ENCODE measurements at regions not wholly inside any gene's neighbourhood (a gene's known extent, or its start where the extent isn't known, plus 50 kb on each side); places are given as distances from the start of the nearest gene placed in this dataset.

DNA sequence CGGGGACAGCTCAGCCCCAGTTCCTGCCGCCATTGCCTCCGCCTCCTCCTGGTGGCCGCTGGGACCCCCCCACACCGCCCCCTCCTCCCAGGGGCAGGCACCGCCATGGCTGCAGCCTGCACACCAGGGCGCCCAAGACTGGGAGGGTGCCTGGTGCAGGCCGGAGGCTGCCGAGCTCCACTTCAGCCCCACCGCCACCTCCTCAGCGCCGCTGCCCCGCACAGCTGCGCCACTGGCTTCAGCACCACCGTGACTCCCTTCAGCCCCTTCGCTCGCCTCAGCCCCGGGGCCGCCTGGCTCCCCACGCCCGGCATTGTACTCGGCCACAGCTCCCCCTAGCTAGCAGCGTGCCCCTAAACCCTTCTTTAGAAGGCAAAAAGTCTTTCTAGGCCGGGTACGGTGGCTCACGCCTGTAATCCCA lies 131.1 kb downstream of the CRYBB2 start:
- DNase-seq (ENCODE audit: low read depth), result no peak

DNA sequence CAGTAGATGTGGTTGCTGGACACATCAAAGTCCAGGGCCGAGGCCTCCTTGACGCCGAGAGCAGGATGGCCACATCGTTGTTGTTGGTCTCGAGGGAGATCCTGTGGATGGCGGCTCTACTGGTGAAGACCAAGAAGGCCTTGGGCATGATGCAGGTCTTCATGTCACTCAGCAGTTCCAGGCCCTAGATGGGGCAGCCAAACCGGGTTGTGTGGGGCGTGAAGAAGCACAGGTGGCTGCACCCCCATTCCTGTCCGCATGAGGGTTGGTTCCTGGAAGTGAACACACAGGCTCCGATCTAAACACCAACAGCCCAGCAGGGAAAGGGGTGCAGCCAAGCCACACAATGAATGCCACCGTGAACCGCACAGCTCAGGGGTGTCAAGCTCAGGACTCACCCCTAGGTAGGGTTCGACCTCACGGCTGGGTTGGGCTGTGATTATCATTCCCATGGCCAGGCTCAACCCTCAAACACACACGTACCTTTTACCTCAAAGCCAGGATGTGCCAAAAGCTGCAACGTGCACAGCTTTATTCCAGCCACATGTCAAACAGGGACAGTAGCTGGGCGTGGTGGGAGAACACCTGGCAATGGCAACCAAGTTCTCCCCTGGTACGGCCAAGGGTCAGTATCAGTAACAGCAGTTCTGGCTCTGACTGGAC lies 132.3 kb downstream of the CRYBB2 start:
- no peak for DNase-seq (ENCODE audit: low read depth)

DNA sequence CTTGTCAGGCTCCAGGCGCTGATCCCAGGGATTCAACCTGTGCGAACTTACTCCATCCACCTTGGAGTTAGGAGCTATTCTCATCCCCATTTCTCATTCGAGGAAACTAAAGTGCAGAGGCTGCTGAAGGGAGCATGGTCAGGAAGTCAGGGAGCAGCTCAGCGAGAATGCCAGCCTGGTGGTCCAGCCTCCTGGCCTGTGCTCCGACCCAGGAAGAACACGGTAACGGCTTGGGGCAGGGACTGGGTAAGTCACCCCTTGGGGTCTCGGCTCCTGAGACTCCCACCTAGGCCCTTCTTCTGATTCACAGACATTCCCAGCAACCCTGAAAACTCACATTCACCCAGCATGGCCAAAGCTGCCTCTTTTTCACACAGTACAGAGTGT lies 132.8 kb downstream of the CRYBB2 start:
- DNase-seq (ENCODE audit: low read depth), result no peak

DNA sequence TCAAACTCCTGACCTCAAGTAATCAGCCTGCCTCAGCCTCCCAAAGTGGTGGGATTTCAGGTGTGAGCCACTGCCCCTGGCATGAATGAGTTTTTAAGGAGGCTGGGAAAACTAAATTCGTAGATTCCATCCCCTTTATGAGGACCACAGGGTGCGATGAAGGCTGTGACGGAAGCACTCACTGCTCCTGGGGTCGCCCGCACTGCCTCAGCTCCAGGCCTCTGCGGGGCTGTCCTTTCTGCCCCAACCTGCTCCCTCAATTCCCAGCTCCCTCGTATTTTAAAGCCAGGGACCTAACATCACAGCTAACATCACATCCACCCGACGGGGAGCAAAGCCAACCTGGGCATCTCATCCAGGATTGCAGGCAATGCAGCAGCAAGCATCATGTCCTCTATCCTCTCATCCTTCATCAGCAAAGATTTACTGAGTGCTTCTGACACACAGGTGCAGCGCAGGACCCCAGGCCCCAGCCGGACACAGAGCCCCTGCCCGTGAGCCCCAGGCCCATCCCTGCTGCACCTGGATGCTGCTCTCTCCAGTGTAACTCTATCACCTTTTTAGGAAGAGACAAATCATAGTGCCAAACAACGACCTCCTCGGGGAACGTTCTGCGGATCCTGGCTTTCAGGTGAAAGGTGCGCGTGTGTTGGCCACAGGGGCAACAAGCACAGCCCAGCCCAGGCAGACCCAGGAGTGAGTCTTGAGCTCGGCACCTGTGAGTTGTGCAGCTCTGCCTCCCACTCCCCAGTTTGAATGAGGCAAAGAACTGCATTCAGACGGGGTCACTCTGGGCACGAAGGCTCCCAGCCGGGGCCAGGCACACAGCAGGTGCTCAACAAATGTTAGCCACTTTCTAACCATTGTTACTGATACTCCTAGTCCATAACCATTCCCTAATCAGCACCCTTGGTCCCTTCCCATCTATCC lies 134.3 kb downstream of the CRYBB2 start:
- no peak for DNase-seq (ENCODE audit: low read depth)

DNA sequence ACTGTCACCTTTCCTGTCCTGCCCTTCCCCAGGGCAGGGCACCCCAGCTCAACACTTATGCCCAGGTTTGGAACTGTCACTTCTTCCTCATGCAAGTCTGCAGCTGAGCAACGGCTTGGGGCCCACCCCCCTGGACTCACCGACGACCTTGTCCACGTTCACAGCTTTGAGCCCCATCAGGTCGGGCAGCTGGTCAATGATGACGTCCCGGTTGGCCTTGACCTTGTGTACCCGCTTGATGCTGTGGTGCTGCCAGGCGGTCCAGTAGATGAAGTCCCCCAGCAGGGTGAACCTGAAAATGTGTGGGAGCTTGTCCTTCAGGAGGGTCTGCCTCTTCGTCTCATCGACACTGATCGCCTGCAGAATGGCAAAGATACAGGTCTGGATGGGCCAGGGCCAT lies 135.0 kb downstream of the CRYBB2 start:
- DNase-seq (ENCODE audit: low read depth), result no peak

DNA sequence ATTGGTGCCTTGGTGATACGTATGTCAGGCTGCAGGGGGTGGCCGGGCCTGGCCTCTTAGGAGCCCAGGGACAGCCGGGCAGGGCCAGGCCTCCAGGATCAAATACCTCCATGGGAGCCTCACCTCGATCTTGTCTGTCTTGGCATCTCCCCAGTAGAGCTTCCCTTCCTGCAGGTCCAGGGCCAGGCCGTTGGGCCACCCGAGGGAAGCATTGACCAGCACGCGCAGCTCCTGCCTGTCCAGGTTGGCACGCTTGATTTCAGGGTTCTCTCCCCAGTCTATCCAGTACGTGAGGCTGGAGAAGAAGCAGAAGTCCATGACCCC lies 137.7 kb downstream of the CRYBB2 start:
- no peak for DNase-seq (ENCODE audit: low read depth)

DNA sequence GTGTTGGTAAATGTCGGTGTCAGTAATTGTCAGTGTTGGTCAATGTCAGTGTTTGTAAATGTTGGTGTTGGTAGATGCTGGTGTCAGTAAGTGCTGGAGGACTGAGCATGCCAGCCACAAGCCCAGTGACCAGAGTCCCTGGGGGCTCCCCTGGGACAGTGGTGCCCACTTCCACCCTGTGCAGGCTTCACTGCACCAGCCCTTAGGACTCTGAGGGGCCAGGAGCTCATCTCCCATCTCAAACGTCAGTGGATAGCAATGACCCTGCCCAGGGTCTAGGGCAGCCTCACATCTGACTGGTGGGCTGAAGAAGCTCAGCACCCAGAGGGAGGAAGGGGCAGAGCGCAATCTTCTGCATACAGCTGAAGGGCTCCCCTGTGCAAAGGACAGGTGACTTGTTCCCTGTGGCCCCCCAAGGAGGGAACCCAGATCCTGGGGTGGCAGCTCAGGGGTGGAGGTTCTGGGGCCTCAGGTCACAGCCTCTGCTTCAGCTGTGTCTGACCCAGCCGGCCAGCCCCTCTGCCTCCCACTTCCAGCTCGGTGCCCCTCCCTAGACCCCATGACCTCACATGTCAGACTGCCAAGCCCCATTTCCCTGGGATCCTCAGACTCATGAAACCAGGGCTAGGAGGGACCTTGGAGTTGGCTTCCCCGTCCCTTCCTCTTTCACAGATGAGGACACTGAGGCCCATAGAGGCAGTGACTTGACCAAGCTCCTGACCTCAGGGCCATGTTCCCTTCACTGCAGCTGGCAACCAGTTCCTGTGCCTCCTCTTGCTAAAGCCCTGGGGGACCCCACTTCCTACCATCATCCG lies 138.4 kb downstream of the CRYBB2 start:
- no peak for DNase-seq (ENCODE audit: low read depth)

- no peak for DNase-seq (ENCODE audit: low read depth)
Measured at GRCh38 chr22:25358421-25359170, 139.2 kb downstream of the CRYBB2 start.

- DNase-seq (ENCODE audit: low read depth), result no peak
Measured at GRCh38 chr22:25359601-25360261, 140.3 kb downstream of the CRYBB2 start.

DNA sequence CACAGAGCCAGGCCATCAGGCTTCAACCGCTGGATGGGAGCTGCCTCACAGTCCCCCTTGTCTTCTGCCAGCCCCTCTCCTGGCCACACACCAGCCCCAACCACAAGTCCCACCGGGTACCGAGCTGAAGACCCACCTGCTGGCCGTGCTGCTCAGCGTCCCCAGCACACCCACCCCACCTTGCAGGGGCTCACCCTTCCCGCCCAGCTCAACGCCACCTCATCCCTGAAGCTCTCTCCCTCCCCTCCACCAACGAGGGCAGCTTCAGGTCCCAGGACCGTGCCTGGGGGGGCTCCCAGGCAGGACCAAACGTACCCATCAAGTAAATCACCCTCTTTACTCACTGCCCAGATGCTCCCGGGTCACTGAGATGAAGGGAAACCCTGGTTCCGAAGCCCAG lies 141.0 kb downstream of the CRYBB2 start:
- no peak for DNase-seq (ENCODE audit: low read depth)

GRCh38 chr22:25360891-25361645 lies 141.6 kb downstream of the CRYBB2 start:
- no peak for DNase-seq (ENCODE audit: low read depth)

- DNase-seq (ENCODE audit: low read depth), result no peak
Measured at GRCh38 chr22:25361899-25362214, 142.4 kb downstream of the CRYBB2 start.

DNA sequence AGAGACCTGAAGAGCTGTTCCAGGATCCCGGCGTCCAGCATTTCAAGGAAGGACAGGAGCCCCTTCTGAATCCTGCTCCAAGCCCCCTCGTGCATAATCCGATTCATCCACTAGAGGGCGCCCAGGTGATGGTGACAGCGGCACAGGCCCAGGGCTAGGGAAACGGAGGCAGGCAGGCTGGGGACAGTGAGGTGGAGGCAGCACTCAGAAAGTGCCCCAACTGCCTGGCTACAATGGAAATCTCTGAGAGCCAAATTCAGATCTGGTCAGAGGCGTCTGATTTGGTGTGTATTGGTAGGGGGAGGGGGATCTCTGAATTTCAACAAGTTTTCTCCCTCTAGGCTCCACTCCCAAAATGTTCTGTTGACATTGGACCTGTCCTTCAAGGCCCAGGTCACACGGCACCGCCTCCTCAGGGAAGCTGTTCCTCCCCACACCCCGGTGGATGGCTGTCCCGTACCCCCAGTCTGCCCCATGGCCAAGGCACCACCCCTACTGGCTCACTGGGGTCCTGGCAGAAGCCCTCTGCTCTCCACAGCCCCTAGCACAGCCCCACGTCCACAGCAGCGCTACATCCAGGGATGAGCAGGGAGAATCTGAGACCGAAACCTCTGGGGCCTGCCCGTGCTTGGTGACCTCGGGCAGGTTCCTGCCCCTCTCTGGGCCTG lies 142.9 kb downstream of the CRYBB2 start:
- peak; percentile 31 for DNase-seq (ENCODE audit: low read depth)

- no peak for DNase-seq (ENCODE audit: low read depth)
Measured at GRCh38 chr22:25362883-25363240, 143.4 kb downstream of the CRYBB2 start.

GRCh38 chr22:25363474-25363873 lies 144.0 kb downstream of the CRYBB2 start:
- DNase-seq (ENCODE audit: low read depth), result no peak

GRCh38 chr22:25364281-25364680 lies 144.8 kb downstream of the CRYBB2 start:
- no peak for DNase-seq (ENCODE audit: low read depth)

DNA sequence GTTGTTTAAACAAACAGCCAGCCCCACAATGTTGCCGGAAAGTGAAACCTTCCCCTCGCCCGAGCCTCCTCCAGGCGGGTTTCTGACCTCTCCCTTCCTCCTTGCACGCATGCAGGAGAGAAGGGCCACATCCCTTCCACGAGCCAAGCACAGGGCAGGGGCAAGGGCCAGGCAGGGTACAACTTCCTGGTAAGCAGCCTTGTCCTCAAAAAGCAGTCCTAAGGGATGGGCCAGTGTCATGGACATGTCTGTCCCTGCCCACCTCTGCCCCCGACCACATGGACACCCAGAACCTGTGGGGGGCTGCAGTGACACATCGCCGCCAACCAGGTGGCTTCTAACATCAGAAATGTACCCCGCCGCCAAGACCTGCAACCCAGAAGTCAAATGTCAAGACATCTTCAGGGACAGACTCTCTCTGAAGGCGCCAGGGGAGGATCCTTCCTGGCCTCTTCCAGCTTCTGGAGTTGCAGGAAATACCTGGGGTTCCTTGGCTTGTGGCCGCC lies 145.3 kb downstream of the CRYBB2 start:
- DNase-seq (ENCODE audit: low read depth), result no peak

GRCh38 chr22:25365491-25366261 lies 146.2 kb downstream of the CRYBB2 start:
- no peak for DNase-seq (ENCODE audit: low read depth)

- no peak for DNase-seq (ENCODE audit: low read depth)
Measured at GRCh38 chr22:25366408-25366807, 147.0 kb downstream of the CRYBB2 start.

Data from iris pigment epithelial cell (primary cell).